Tibial nerve (tissue), 4 donors: ENCODE measurements at regions not wholly inside any gene's neighbourhood (a gene's known extent, or its start where the extent isn't known, plus 50 kb on each side); places are given as distances from the start of the nearest gene placed in this dataset.

Experiments
- EP300 ChIP-seq, 2 donors: sonication (generic); formaldehyde crosslinking; IDR thresholded peaks; one replicate each; pipeline ENCODE4 v1.6.1; 2017; ENCODE audit warnings: antibody characterized with exemption in 2 of 2, mild to moderate bottlenecking in 1 of 2
- TF ChIP-seq, protein P1 (sequence below), 5 experiments: fragments of 200-600 bp in 3 of 5; fragments of 450-650 bp in 2 of 5; sonication (generic) in 3 of 5; IDR thresholded peaks; one replicate each; pipeline ENCODE4 v1.5.1; 2016 to 2019; ENCODE audit warnings: antibody characterized with exemption in 5 of 5, mild to moderate bottlenecking in 3 of 5, moderate library complexity in 2 of 5

DNA sequence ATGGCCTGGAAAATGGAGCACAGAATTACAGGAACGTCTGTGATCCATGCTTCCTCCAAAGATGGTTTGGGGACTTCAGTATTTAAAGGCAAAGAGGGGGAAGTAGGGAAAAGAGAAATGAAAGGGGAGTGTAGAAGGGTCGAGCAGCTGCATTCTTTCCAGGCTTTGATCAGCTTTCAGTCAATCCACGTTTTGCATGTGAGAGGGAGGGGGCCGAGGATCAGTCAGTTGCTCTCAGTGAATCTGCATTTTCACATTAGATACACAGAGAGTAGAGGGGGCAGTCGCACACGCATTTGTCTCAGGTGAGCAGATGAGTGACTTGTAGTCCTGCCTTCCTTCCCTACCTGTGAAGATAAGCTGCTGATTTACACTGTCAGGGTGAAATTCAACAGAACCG, 78.8 kb downstream of the FOXF2 start:
- TF ChIP-seq, protein P1, sequence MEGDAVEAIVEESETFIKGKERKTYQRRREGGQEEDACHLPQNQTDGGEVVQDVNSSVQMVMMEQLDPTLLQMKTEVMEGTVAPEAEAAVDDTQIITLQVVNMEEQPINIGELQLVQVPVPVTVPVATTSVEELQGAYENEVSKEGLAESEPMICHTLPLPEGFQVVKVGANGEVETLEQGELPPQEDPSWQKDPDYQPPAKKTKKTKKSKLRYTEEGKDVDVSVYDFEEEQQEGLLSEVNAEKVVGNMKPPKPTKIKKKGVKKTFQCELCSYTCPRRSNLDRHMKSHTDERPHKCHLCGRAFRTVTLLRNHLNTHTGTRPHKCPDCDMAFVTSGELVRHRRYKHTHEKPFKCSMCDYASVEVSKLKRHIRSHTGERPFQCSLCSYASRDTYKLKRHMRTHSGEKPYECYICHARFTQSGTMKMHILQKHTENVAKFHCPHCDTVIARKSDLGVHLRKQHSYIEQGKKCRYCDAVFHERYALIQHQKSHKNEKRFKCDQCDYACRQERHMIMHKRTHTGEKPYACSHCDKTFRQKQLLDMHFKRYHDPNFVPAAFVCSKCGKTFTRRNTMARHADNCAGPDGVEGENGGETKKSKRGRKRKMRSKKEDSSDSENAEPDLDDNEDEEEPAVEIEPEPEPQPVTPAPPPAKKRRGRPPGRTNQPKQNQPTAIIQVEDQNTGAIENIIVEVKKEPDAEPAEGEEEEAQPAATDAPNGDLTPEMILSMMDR (IDR thresholded peaks at IDR 0.05) = no peak
- no peak for TF ChIP-seq EP300 (IDR thresholded peaks at IDR 0.05)
